GM19099 (cell line): ENCODE measurements at regions not wholly inside any gene's neighbourhood (a gene's known extent, or its start where the extent isn't known, plus 50 kb on each side); places are given as distances from the start of the nearest gene placed in this dataset.

ENCODE experiments used
- POLR2A ChIP-seq: IDR thresholded peaks from 3 replicates; pipeline ENCODE4 v1.6.1; 2011; ENCODE audit warnings: low read depth; ENCODE audit not compliant: insufficient read length; ENCODE audit errors: extremely low read depth

DNA sequence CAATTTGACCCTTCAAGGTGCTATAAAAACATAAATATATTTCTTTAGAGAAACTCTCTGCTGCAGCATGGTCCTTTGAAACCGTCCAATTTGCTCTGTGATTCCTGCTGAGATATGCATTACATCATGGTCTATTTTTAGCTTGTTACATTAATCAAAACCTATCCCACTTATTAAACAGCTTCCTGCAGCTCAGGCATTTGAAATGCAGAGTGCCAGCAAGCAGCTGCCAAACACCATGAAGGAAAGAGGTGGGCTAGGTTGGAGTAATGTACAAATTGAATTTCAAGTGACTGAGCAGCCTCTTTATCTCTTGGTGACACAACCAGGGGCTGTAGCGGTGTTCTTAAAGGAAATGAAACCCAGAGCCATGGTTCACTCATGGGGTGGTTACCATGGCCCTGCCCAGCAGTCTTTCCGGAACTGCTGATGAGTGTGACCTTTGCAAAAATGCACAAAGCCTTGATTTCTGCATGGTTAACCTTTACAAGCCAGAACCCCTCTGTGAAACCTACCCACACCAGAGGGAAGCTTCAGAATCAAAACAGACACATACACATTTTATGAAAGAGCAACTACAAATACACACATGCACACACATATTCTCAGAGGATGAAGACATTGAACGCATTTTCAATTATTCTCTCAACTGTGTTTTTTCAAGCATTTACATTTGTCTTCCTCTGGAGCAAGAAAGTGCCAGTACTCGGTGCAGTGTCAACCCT lies 155.8 kb upstream of the ZNF608 start:
- TF ChIP-seq POLR2A: no peak

GRCh38 chr5:124905256-124906130 lies 159.1 kb upstream of the ZNF608 start:
- TF ChIP-seq POLR2A: no peak

DNA sequence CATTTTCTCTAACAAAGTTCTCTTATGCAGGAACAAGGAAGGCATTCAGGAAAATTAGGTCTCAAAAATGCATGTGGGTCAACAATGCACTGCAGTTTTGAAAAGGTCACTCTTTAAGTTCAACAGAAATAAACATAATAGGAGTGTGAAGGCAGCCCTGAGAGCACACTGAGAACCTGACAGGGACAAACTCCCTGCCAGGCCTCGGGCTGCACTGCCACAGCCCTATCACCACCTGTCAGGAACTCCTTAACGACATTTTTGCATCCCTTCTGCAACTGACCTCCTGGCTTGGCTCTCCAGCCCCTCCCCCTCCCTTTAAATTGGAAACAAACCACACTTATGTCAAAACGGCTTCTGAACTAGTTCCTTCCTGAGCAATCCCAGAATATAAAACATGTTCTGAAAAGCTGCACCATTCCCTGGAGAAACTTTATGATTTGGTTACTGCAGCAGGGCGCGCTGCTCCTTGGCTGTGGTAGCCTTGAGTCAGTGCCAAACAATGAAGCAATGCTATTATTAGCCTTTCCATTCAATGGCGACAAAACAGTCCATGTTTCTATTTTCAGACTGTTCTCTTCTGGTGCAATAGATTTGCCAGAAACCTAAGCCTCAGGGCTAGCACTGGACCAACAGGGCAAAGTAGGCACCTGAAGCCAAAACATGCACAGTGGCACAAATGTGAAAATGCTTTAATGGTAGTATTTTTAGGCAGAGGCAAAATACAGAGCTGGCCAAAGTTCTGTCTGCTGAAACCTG lies 160.1 kb upstream of the ZNF608 start:
- no peak for TF ChIP-seq POLR2A

DNA sequence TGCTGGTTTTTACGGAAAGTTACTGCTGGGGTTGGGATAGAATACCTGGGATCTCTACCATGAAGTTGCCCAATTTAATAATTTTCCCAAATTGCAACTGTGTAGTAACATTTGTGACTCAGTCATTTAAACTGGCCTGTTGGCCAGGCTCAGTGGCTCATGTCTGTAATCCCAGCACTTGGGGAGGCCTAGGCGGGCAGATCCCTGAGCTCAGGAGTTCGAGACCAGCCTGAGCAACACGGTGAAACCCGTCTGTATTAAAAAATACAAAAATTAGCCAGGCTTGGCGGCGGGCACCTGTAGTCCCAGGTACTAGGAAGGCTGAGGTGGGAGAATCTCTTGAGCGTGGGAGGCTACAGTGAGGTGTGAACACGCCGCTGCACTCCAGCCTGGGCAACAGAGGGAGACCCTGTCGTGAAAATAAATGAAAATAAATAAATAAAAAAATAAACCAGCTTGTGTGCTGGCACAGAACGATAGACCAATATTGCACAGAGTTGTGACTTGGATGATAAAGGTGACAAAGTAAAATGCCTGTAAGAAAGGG lies 160.7 kb upstream of the ZNF608 start:
- no peak for TF ChIP-seq POLR2A

DNA sequence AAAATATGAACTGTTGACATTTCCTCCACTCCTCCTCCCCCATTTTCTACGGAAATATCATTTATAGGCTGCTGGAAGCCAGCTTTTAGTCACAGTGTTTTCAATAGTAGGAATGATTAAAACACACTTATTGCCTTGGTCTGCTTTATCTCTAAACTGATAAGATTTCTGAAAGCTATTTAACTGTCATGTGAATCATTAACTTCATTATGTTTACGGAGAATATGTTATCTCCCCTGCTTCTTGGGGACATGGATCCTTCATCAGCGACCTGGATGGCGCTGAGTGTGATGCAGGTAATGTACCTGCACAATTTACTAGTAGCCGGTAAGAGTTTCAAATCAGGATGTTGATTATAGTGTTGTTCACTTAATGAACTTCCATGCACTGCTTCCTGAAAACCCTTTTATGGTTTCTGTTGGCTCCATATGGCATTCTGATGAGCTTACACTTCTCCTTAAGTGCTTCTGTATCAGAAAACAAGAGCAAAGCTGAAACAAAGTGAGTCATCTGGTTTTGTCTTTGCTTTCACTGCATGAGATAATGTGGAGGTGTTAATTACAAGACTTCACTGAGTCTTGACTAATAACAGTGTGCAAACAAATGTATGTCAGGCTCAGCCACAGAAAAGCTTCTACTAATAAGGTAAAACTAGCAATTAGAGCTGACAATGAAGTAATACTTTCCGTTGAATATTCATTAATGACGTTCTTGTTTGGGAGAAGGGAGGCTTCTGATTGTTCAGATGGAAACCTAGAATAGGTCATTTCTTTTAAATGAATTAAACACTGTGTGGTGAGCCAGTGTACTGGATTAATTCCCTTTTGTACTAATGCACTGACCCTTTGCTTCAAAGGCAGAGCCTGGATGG lies 162.4 kb upstream of the ZNF608 start:
- no peak for TF ChIP-seq POLR2A

DNA sequence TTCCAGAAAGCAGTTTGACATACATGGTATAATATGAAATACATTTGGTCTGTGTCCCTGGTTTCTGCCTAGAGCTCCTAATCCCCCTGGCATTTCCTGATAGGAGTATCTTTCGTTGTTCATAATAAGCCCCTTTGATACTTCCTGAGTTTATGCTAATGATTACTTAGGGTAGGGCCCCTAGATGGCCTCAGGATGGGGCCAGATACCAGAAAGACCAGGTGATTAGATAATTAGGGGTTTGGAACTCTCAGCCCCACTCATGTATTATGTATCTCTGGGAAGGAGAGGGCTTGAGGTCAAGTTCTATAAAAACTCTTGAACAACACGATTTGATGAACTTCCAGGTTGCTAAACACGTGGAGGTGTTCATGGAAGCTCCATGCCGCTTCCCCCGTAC lies 163.3 kb upstream of the ZNF608 start:
- TF ChIP-seq POLR2A: no peak

DNA sequence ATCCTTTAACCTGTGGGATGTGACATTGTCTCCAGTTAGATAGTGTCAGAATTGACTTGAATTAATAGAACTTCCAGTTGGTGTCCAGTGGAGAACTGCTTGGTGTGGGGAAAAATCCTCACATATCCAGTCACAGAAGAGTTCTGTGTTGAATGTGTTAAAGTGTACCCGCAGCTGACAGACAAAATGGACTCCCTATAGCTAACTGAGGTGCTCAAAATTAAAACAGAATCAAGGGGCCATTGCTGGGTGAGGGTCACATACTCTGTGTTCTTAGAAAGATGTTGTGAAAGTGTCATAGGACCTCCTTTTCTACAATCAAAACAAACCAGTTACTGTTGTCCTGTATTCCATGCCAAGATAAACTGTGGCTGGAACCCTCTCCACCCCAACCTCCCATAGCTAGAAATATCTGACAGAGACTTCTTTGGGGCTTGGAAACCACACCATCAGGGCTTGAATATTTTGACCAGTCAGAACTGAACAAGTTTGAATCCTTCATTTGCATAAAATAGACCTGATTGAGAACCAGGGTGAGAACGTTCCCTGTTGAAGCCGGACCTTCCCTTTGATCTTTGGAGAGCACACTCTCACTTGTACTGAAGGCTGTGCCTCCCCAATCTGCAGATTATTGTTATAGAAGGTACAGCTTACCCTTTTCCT lies 164.0 kb upstream of the ZNF608 start:
- TF ChIP-seq POLR2A: no peak

GRCh38 chr5:124912638-124913328 lies 166.3 kb upstream of the ZNF608 start:
- no peak for TF ChIP-seq POLR2A

DNA sequence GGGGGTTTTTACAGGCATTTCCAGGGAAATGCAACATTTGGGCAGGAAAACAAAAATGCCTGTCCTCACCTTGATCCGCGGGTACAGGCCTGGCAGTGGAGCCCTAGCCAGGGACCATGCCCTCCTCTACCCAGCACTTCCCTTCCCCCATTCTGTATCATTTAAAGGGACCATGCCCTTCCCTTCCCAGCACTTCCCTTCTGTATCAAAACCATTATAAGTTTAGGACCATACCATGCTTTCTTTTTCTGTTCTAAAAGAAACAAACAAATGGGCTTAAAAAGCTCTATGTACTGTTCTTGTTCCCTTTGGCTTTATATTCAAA lies 166.9 kb upstream of the ZNF608 start:
- no peak for TF ChIP-seq POLR2A

DNA sequence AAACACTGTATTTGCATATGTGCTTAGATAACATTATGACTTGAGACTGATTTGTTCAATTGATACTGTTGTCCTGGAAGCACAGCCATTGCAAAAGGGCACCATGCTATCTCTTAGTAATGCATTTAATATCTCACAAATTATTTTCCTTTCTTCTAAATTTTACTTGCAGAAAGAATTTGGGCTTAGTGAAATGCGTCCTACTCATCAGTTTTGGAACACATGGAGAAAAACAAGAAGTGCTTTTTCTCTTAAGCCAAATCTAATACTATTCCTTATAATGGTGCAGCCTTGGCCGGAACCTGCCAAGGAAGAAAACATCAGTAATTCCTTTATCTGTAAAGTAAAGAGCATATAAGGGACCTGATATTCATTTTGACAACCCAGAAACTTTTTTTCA lies 172.2 kb upstream of the ZNF608 start:
- TF ChIP-seq POLR2A: no peak

DNA sequence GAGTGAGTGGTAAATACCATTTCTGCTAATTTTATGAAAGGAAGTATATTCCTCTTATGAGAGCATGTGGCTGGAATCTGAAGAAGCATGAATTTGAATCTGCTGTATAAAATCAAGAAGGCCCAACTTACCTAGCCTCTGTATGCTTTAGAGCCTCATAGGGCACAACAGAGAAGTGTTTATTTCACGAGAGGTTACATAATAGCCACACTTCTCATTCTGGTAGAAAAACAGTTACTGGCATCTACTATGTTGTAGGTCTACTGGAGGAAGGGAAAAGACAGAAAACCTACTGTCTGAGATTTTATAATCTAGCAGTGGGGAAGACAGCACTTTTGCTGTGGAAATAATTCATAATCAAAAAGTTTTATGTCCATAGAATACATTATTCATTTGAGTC lies 172.6 kb upstream of the ZNF608 start:
- TF ChIP-seq POLR2A: no peak

- no peak for TF ChIP-seq POLR2A
Observed at GRCh38 chr5:124919747-124920525, 173.5 kb upstream of the ZNF608 start.
